ENCODE measurements at regions not wholly inside any gene's neighbourhood (a gene's known extent, or its start where the extent isn't known, plus 50 kb on each side); places are given as distances from the start of the nearest gene placed in this dataset.

DNA sequence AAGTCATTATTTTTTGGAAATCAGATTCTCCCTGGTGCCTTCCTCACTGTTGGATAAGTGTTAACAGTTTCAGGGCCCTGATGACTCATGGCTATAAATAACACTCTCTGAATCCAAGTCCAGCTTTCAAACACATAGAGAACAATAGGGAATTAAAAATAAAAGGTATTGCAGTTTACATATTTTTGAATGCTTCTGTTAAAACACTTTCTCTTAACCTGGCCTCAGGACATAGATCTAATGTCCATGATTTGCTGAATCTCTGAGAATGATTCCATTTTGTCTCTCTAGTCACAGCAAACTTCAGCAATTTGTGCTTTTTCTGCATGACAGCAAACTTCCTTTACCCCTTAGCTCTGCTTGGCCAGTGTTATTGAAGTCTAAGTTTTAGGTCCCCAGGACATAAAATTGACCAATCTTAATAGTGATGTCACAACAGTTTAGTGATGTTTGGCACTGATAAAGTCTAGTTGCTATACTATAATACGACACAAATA, 1192.4 kb upstream of the CITED2 start:
- TF ChIP-seq POLR2A (IDR thresholded peaks at IDR 0.05) = no peak
- TF ChIP-seq, protein P1, sequence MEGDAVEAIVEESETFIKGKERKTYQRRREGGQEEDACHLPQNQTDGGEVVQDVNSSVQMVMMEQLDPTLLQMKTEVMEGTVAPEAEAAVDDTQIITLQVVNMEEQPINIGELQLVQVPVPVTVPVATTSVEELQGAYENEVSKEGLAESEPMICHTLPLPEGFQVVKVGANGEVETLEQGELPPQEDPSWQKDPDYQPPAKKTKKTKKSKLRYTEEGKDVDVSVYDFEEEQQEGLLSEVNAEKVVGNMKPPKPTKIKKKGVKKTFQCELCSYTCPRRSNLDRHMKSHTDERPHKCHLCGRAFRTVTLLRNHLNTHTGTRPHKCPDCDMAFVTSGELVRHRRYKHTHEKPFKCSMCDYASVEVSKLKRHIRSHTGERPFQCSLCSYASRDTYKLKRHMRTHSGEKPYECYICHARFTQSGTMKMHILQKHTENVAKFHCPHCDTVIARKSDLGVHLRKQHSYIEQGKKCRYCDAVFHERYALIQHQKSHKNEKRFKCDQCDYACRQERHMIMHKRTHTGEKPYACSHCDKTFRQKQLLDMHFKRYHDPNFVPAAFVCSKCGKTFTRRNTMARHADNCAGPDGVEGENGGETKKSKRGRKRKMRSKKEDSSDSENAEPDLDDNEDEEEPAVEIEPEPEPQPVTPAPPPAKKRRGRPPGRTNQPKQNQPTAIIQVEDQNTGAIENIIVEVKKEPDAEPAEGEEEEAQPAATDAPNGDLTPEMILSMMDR (IDR thresholded peaks at IDR 0.05 in 4 of 5, conservative IDR thresholded peaks at IDR 0.05 in 1 of 5) = no peak
- no peaks in the 10 kb centered on the region for H3K36me3 ChIP-seq
- peak overlapping the region in 3 of 4 donors; percentile 12 to 49 (median 12) for H3K27ac ChIP-seq
- no peaks in the 10 kb centered on the region for H3K9me3 ChIP-seq
- intact Hi-C loops (cut with DNase I; ENCODE audit: low total_unique reads) = no loop called here
- no peak overlapping the region for H3K4me3 ChIP-seq
- ATAC-seq (peak; percentile 89 to 96), DNase-seq (no peak)
- H3K27me3 ChIP-seq = no peaks in the 10 kb centered on the region
- in situ Hi-C loops (cut with MboI; ENCODE audit: low sequenced_read_pairs in 4 of 4) = no loop called here
- peaks cover 14 to 16% of the 10 kb centered on the region in 2 donors for H3K4me1 ChIP-seq

DNA sequence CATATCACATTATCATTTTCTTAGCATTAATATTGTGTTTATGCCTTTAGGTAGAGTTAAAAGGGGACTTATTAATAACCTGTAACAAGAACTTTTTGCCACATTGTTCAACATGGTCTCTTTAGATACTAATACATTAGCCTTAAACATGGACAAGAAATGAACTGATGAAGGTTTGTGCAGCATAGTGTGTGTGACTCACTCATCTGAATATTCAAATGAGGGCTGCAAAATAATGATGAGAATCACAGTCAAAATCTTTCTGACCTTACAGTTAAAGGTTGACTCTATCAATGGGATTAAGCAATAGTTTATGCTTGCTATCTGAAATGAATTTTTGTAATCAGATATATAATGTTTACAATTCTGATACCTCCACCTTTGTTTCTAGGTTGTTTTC, 1189.3 kb upstream of the CITED2 start:
- H3K27ac ChIP-seq = no peak overlapping the region
- no peak overlapping the region for H3K4me3 ChIP-seq
- H3K36me3 ChIP-seq = no peaks in the 10 kb centered on the region
- H3K4me1 ChIP-seq = peaks cover 14 to 16% of the 10 kb centered on the region in 2 donors
- H3K9me3 ChIP-seq = no peaks in the 10 kb centered on the region
- no peak for DNase-seq
- TF ChIP-seq POLR2A (IDR thresholded peaks at IDR 0.05) = no peak
- TF ChIP-seq, protein P1 (IDR thresholded peaks at IDR 0.05 in 4 of 5, conservative IDR thresholded peaks at IDR 0.05 in 1 of 5) = no peak
- H3K27me3 ChIP-seq = no peaks in the 10 kb centered on the region
- intact Hi-C loops (cut with DNase I; ENCODE audit: low total_unique reads) (no loop called here), in situ Hi-C loops (cut with MboI; ENCODE audit: low sequenced_read_pairs in 4 of 4) (no loop called here)
- no peak for ATAC-seq

DNA sequence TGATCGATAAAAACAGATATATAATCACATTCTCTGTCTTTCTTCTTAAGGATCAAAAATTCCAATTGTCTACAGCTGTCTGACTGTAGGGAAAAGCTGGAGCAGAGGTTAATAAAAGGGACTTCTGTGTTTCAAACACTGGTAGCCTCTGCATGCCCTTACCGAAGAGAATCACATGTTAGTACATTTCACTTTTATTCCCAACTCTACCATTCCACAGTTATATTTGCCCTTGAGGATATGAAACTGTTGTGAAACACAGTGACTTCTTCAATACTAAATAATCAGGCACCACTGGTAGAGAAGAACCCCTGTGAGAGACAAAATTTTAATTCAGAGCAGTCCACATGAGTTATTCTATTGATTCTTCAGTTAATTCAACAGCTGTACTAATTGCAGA, 1187.3 kb upstream of the CITED2 start:
- TF ChIP-seq, protein P1 (IDR thresholded peaks at IDR 0.05 in 4 of 5, conservative IDR thresholded peaks at IDR 0.05 in 1 of 5) = no peak
- TF ChIP-seq POLR2A (IDR thresholded peaks at IDR 0.05) = no peak
- H3K27ac ChIP-seq = no peak overlapping the region
- no peak overlapping the region for H3K4me3 ChIP-seq
- H3K4me1 ChIP-seq = peaks cover 8 to 9% of the 10 kb centered on the region in 2 donors
- DNase-seq = no peak
- H3K9me3 ChIP-seq = no peaks in the 10 kb centered on the region
- intact Hi-C loops (cut with DNase I; ENCODE audit: low total_unique reads) = no loop called here
- in situ Hi-C loops (cut with MboI; ENCODE audit: low sequenced_read_pairs in 4 of 4) = no loop called here
- H3K27me3 ChIP-seq = no peaks in the 10 kb centered on the region
- ATAC-seq = no peak
- no peaks in the 10 kb centered on the region for H3K36me3 ChIP-seq

DNA sequence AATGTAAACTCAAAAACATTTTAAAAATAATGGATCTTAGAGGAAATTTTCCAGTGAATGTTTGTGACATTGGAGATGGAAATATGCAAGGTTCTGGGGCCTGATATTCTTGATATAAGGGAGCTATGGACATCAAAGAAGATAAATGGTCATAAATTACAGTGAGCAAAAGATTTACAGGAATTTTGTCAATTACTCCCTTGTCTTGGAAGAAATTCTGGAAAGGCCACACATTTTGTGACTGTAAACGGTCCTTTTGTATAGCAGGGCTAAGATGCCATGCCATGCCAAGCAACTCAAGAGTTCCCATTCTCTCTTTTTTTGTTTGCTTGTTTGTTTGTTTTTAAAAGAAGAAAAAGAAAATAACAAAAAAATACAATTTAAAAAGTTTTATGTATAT, 1186.2 kb upstream of the CITED2 start:
- Histone ChIP-seq H3K4me3 (no peak overlapping the region), H3K9me3 (no peaks in the 10 kb centered on the region), H3K4me1 (peaks cover 0 to under 1% of the 10 kb centered on the region in 2 donors), H3K36me3 (no peaks in the 10 kb centered on the region), H3K27ac (no peak overlapping the region), H3K27me3 (no peaks in the 10 kb centered on the region)
- intact Hi-C loops (cut with DNase I; ENCODE audit: low total_unique reads) = no loop called here
- DNase-seq = no peak
- no peak for ATAC-seq
- TF ChIP-seq, protein P1 (IDR thresholded peaks at IDR 0.05 in 4 of 5, conservative IDR thresholded peaks at IDR 0.05 in 1 of 5) = no peak
- no peak for TF ChIP-seq POLR2A (IDR thresholded peaks at IDR 0.05)
- in situ Hi-C loops (cut with MboI; ENCODE audit: low sequenced_read_pairs in 4 of 4) = no loop called here

DNA sequence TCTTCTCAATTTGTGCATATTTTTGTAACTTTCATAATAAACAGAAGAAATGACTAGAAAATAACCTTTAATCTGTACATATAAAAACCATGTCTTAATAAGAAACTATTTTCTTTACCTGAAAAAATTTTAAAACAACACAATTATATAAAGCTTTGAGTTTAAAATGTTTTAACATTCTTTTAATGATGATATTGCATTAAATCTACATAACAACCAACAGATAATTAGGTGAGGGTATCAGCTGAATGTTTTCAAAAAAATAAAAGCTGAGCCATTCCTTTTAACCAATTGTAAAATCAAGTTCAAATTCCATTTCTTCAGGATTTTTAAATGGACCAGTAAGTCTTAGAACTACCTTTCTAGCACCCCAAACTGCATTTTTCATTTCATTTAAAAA, 1185.0 kb upstream of the CITED2 start:
- no peak for TF ChIP-seq POLR2A (IDR thresholded peaks at IDR 0.05)
- TF ChIP-seq, protein P1 (IDR thresholded peaks at IDR 0.05 in 4 of 5, conservative IDR thresholded peaks at IDR 0.05 in 1 of 5) = no peak
- Histone ChIP-seq H3K36me3 (no peaks in the 10 kb centered on the region), H3K4me1 (no peaks in the 10 kb centered on the region), H3K27ac (no peak overlapping the region), H3K9me3 (no peaks in the 10 kb centered on the region), H3K4me3 (no peak overlapping the region), H3K27me3 (no peaks in the 10 kb centered on the region)
- no peak for ATAC-seq
- in situ Hi-C loops (cut with MboI; ENCODE audit: low sequenced_read_pairs in 4 of 4) (no loop called here), intact Hi-C loops (cut with DNase I; ENCODE audit: low total_unique reads) (no loop called here)
- DNase-seq = no peak
